ENCODE measurements at regions not wholly inside any gene's neighbourhood (a gene's known extent, or its start where the extent isn't known, plus 50 kb on each side); places are given as distances from the start of the nearest gene placed in this dataset.

DNA sequence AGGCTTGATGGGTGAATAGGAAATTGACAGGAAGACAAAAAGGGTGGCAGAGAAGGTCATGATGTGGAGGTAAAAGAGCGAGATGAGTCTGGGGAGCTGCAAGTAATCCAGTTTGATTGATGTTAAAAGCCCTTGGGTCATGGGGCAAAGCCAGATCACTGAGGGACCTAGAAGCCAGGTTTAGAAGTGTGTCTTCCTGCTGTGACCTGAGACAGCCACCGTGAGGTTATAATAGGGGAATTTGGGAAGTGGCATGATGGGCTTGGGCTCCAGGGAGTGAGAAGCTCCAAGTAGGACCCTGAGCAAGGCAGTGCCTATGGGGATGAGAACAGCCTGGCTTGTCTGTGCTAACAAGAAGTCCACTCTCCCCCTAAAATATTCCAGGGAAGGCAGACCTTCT is 298.5 kb downstream of the RPLP1 start:
- no peak for ATAC-seq
- H3K9me3 ChIP-seq (ENCODE audit: control insufficient read depth, insufficient read depth, low read depth, low read length) = peaks cover 2% of the 10 kb centered on the region; the same call in 1 of the 2 replicates
- no peak overlapping the region for H3K4me3 ChIP-seq (ENCODE audit: low read depth in 2 of 2, low read length in 2 of 2)
- no peaks in the 10 kb centered on the region for H3K4me1 ChIP-seq (ENCODE audit: control insufficient read depth, insufficient read depth, low read length)
- H3K27ac ChIP-seq (ENCODE audit: low read length) = no peak overlapping the region
- intact Hi-C loops (cut with micrococcal nuclease; ENCODE audit: unreplicated experiment) = no loop called here
- BruUV-seq (replicated peaks) = no TSS peak
- H3K27me3 ChIP-seq (ENCODE audit: control insufficient read depth, insufficient read depth, low read length) = no peaks in the 10 kb centered on the region
- TF ChIP-seq TCF7L2 (IDR thresholded peaks at IDR 0.05; ENCODE audit: low read depth, low read length) (no peak), POLR2AphosphoS5 (IDR thresholded peaks at IDR 0.05; ENCODE audit: low read depth, low read length) (no peak), SIN3A (IDR thresholded peaks at IDR 0.05; ENCODE audit: borderline replicate concordance, insufficient read depth, low read depth, low read length) (no peak), CTCF (IDR thresholded peaks at IDR 0.05) (no peak)
- TF ChIP-seq, protein P1, sequence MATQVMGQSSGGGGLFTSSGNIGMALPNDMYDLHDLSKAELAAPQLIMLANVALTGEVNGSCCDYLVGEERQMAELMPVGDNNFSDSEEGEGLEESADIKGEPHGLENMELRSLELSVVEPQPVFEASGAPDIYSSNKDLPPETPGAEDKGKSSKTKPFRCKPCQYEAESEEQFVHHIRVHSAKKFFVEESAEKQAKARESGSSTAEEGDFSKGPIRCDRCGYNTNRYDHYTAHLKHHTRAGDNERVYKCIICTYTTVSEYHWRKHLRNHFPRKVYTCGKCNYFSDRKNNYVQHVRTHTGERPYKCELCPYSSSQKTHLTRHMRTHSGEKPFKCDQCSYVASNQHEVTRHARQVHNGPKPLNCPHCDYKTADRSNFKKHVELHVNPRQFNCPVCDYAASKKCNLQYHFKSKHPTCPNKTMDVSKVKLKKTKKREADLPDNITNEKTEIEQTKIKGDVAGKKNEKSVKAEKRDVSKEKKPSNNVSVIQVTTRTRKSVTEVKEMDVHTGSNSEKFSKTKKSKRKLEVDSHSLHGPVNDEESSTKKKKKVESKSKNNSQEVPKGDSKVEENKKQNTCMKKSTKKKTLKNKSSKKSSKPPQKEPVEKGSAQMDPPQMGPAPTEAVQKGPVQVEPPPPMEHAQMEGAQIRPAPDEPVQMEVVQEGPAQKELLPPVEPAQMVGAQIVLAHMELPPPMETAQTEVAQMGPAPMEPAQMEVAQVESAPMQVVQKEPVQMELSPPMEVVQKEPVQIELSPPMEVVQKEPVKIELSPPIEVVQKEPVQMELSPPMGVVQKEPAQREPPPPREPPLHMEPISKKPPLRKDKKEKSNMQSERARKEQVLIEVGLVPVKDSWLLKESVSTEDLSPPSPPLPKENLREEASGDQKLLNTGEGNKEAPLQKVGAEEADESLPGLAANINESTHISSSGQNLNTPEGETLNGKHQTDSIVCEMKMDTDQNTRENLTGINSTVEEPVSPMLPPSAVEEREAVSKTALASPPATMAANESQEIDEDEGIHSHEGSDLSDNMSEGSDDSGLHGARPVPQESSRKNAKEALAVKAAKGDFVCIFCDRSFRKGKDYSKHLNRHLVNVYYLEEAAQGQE (IDR thresholded peaks at IDR 0.05; ENCODE audit: insufficient read depth in 1 of 2, low read depth in 2 of 2, low read length in 1 of 2) = no peak
- in situ Hi-C loops (cut with HindIII; ENCODE audit: low pct_unique_long_range_greater_than_20kb, low sequenced_read_pairs) = no loop called here
- H3K36me3 ChIP-seq (ENCODE audit: control insufficient read depth, insufficient read depth, low read length) = no peaks in the 10 kb centered on the region
- ChIA-PET POLR2A (interaction anchor here (0.7 kb wide), 1 partner anchor 229 kb away, joined by 7 read pairs; no protein-coding TSS in a partner anchor), CTCF (no interaction called here)
- no peak for DNase-seq (ENCODE audit: low read depth, low spot score)

DNA sequence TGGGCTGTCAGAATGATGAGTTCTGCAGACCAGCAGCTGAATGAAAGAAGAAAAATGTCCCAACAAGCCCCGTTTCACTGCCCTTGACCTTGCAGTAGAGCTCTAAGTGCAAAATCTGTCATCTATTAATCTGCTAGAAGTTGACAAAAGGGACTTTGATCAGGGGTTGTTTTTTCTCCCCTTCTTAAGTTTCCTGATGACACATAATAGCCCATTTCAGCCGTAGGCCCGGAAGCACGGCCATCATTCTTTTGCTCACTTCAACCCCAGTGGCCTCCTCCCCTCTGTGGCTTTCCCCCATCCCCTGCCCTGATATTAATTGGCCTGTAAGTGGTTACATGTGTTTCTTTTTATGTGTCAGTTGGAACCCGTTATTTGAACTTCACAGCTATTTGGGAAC is 298.9 kb downstream of the RPLP1 start:
- Histone ChIP-seq H3K4me1 (ENCODE audit: control insufficient read depth, insufficient read depth, low read length) (no peaks in the 10 kb centered on the region), H3K4me3 (ENCODE audit: low read depth in 2 of 2, low read length in 2 of 2) (no peak overlapping the region), H3K9me3 (ENCODE audit: control insufficient read depth, insufficient read depth, low read depth, low read length) (peaks cover 2% of the 10 kb centered on the region; the same call in 1 of the 2 replicates), H3K27ac (ENCODE audit: low read length) (no peak overlapping the region), H3K36me3 (ENCODE audit: control insufficient read depth, insufficient read depth, low read length) (no peaks in the 10 kb centered on the region), H3K27me3 (ENCODE audit: control insufficient read depth, insufficient read depth, low read length) (no peaks in the 10 kb centered on the region)
- intact Hi-C loops (cut with micrococcal nuclease; ENCODE audit: unreplicated experiment) (no loop called here), in situ Hi-C loops (cut with HindIII; ENCODE audit: low pct_unique_long_range_greater_than_20kb, low sequenced_read_pairs) (no loop called here)
- no peak for DNase-seq (ENCODE audit: low read depth, low spot score)
- CTCF ChIA-PET = no interaction called here
- no TSS peak for BruUV-seq (replicated peaks)
- TF ChIP-seq CTCF (IDR thresholded peaks at IDR 0.05) = no peak
- TF ChIP-seq POLR2AphosphoS5 (IDR thresholded peaks at IDR 0.05; ENCODE audit: low read depth, low read length) = no peak
- TF ChIP-seq, protein P1 (IDR thresholded peaks at IDR 0.05; ENCODE audit: insufficient read depth in 1 of 2, low read depth in 2 of 2, low read length in 1 of 2) = no peak
- no peak for TF ChIP-seq SIN3A (IDR thresholded peaks at IDR 0.05; ENCODE audit: borderline replicate concordance, insufficient read depth, low read depth, low read length)
- TF ChIP-seq TCF7L2 (IDR thresholded peaks at IDR 0.05; ENCODE audit: low read depth, low read length) = no peak
- no peak for ATAC-seq
- POLR2A ChIA-PET = interaction anchor here (0.7 kb wide), 1 partner anchor 229 kb away, joined by 7 read pairs; no protein-coding TSS in a partner anchor
